Spleen (tissue), 11 donors: ENCODE measurements at regions not wholly inside any gene's neighbourhood (a gene's known extent, or its start where the extent isn't known, plus 50 kb on each side); places are given as distances from the start of the nearest gene placed in this dataset.

Experiments used
- DNase-seq: peaks from one replicate; pipeline ENCODE4 v3.0.0-alpha.2; 2020
- H3K27ac ChIP-seq, 8 donors: fragments of 200-600 bp; sonication (generic) in 7 of 8; 1 replicate in 4 of 8; 2 replicates in 4 of 8; pipeline versions ENCODE4 v1.5.0 to v1.8.0; 2016 to 2021; ENCODE audit warnings: inconsistent platforms in 4 of 8, mild to moderate bottlenecking in 4 of 8, moderate library complexity in 1 of 8
- H3K27me3 ChIP-seq, 7 donors: fragments of 200-600 bp; sonication (generic) in 6 of 7; replicated peaks in 1 of 7; 1 replicate in 4 of 7; 2 replicates in 3 of 7; pipeline versions ENCODE4 v1.5.0 to v1.8.0; 2016 to 2021; ENCODE audit warnings: inconsistent platforms in 3 of 7, mild to moderate bottlenecking in 1 of 7
- H3K36me3 ChIP-seq, 6 donors: fragments of 200-600 bp; sonication (generic) in 5 of 6; 1 replicate in 4 of 6; 2 replicates in 2 of 6; pipeline versions ENCODE4 v1.5.0 to v1.8.0; 2016 to 2021; ENCODE audit warnings: inconsistent platforms in 2 of 6
- H3K4me1 ChIP-seq, 6 donors: fragments of 200-600 bp; sonication (generic) in 5 of 6; 1 replicate in 3 of 6; 2 replicates in 3 of 6; pipeline versions ENCODE4 v1.5.0 to v1.8.0; 2016 to 2021; ENCODE audit warnings: inconsistent platforms in 3 of 6
- H3K4me3 ChIP-seq, 8 donors: fragments of 200-600 bp; sonication (generic) in 7 of 8; 1 replicate in 4 of 8; 2 replicates in 4 of 8; pipeline versions ENCODE4 v1.5.0 to v1.8.0; 2016 to 2021; ENCODE audit warnings: inconsistent platforms in 4 of 8, mild to moderate bottlenecking in 4 of 8, moderate library complexity in 2 of 8
- H3K9me3 ChIP-seq, 8 donors: fragments of 200-600 bp; sonication (generic) in 7 of 8; 1 replicate in 4 of 8; 2 replicates in 4 of 8; pipeline versions ENCODE4 v1.5.0 to v1.8.0; 2016 to 2021; ENCODE audit warnings: inconsistent platforms in 4 of 8
- CTCF ChIP-seq, 11 experiments: fragments of 200-600 bp in 7 of 11; fragments of 450-650 bp in 4 of 11; sonication (generic) in 4 of 11; IDR thresholded peaks in 8 of 11; conservative IDR thresholded peaks in 3 of 11; 1 replicate in 7 of 11; 2 replicates in 4 of 11; pipeline versions ENCODE4 v1.4.0 to v1.8.0; 2016 to 2021; ENCODE audit warnings: antibody characterized with exemption in 11 of 11, inconsistent platforms in 4 of 11, mild to moderate bottlenecking in 1 of 11
- POLR2A ChIP-seq, 3 donors: fragments of 450-650 bp; IDR thresholded peaks; one replicate each; pipeline ENCODE4 v1.5.1; 2017; ENCODE audit warnings: antibody characterized with exemption in 3 of 3, mild to moderate bottlenecking in 1 of 3
- POLR2AphosphoS5 ChIP-seq, 3 donors: sonication (generic); formaldehyde crosslinking; IDR thresholded peaks; one replicate each; pipeline ENCODE4 v1.5.1; 2017; ENCODE audit warnings: antibody characterized with exemption in 3 of 3
- WGBS, 5 donors: extraction: QIAGEN DNeasy Blood & Tissue Kit in 3 of 5; methylation state at CpG; one replicate each; pipeline versions ENCODE4 v1.1.5 to v1.1.7; 2013 to 2018; 5-methylcytosine and 5-hydroxymethylcytosine counted together
- intact Hi-C: fragments of 100-400 bp; cut with DNase I; formaldehyde crosslinking; loops from one replicate; pipeline ENCODE4 v1.15.0; 2023; ENCODE audit warnings: low total_unique reads
- donor health status: healthy with polysubstance abuse.
- donor health status: DM: no; HTN: no; CAD: no; lungs with moderate emphysema.
- donor health status: DM: no; HTN: no; CAD: no.
- donor health status: Bipolar disorder and iron deficiency.
- donor health status: healthy.
- donor health status: DM: no; HTN: no; CAD: no.
- donor health status: DM: yes; HTN: yes; CAD: no.

- no peak for TF ChIP-seq CTCF (IDR thresholded peaks at IDR 0.05 in 8 of 11, conservative IDR thresholded peaks at IDR 0.05 in 3 of 11)
- TF ChIP-seq POLR2AphosphoS5 (IDR thresholded peaks at IDR 0.05) = no peak
- WGBS, 5 donors = 85 to 95% (median 89%) methylated on average over 4 of the region's 4 CpGs
- Histone ChIP-seq H3K36me3 (no peaks in the 10 kb centered on the region), H3K4me1 (no peaks in the 10 kb centered on the region), H3K27ac (no peak overlapping the region), H3K27me3 (no peaks in the 10 kb centered on the region), H3K4me3 (no peak overlapping the region), H3K9me3 (no peaks in the 10 kb centered on the region)
- intact Hi-C loops = no loop called here
- DNase-seq = no peak
Observed at GRCh38 chr18:55748227-55748738, 160.3 kb upstream of the TCF4 start.

GRCh38 chr18:55744206-55744605, 156.2 kb upstream of the TCF4 start:
- intact Hi-C loops = no loop called here
- WGBS, 5 donors = 89 to 97% (median 92%) methylated on average over 2 of the region's 2 CpGs
- H3K27me3 ChIP-seq = no peaks in the 10 kb centered on the region
- no peaks in the 10 kb centered on the region for H3K4me1 ChIP-seq
- DNase-seq = no peak
- no peak overlapping the region for H3K27ac ChIP-seq
- no peaks in the 10 kb centered on the region for H3K36me3 ChIP-seq
- H3K4me3 ChIP-seq = no peak overlapping the region
- H3K9me3 ChIP-seq = no peaks in the 10 kb centered on the region
- TF ChIP-seq POLR2A (IDR thresholded peaks at IDR 0.05) (no peak), POLR2AphosphoS5 (IDR thresholded peaks at IDR 0.05) (no peak), CTCF (IDR thresholded peaks at IDR 0.05 in 8 of 11, conservative IDR thresholded peaks at IDR 0.05 in 3 of 11) (no peak)

- 89 to 92% (median 92%) methylated on average over 3 of the region's 3 CpGs for WGBS, 5 donors
- H3K9me3 ChIP-seq = no peaks in the 10 kb centered on the region
- H3K4me3 ChIP-seq = no peak overlapping the region
- no peaks in the 10 kb centered on the region for H3K36me3 ChIP-seq
- no peak overlapping the region for H3K27ac ChIP-seq
- DNase-seq = no peak
- TF ChIP-seq CTCF (IDR thresholded peaks at IDR 0.05 in 8 of 11, conservative IDR thresholded peaks at IDR 0.05 in 3 of 11) = no peak
- TF ChIP-seq POLR2A (IDR thresholded peaks at IDR 0.05) = no peak
- no peak for TF ChIP-seq POLR2AphosphoS5 (IDR thresholded peaks at IDR 0.05)
- H3K4me1 ChIP-seq = no peaks in the 10 kb centered on the region
- no peaks in the 10 kb centered on the region for H3K27me3 ChIP-seq
- intact Hi-C loops = no loop called here
Observed at GRCh38 chr18:55743736-55744135, 155.7 kb upstream of the TCF4 start.

- no peak for DNase-seq
- H3K27ac ChIP-seq = no peak overlapping the region
- no peak for TF ChIP-seq POLR2A (IDR thresholded peaks at IDR 0.05)
- TF ChIP-seq POLR2AphosphoS5 (IDR thresholded peaks at IDR 0.05) = no peak
- TF ChIP-seq CTCF (IDR thresholded peaks at IDR 0.05 in 8 of 11, conservative IDR thresholded peaks at IDR 0.05 in 3 of 11) = no peak
- H3K9me3 ChIP-seq = no peaks in the 10 kb centered on the region
- no peaks in the 10 kb centered on the region for H3K27me3 ChIP-seq
- no peak overlapping the region for H3K4me3 ChIP-seq
- 86 to 92% (median 88%) methylated on average over 2 of the region's 2 CpGs for WGBS, 5 donors
- H3K4me1 ChIP-seq = no peaks in the 10 kb centered on the region
- intact Hi-C loops = no loop called here
- H3K36me3 ChIP-seq = no peaks in the 10 kb centered on the region
Observed at GRCh38 chr18:55743133-55743532, 155.1 kb upstream of the TCF4 start.
